Thoracic aorta (tissue), 2 donors: ENCODE measurements at regions not wholly inside any gene's neighbourhood (a gene's known extent, or its start where the extent isn't known, plus 50 kb on each side); places are given as distances from the start of the nearest gene placed in this dataset.

Experiments used
- ATAC-seq: fragments of 150-250 bp; one replicate; pipeline ENCODE4 v1.8.0; 2017; ENCODE audit warnings: low read depth; ENCODE audit not compliant: insufficient number of reproducible peaks, low FRiP score
- DNase-seq: peaks from one replicate; pipeline ENCODE4 v3.0.0-alpha.2; 2020; ENCODE audit warnings: low spot score
- H3K27ac ChIP-seq, 2 donors: fragments of 200-600 bp; sonication (generic); 1 replicate in 1 of 2; 2 replicates in 1 of 2; pipeline ENCODE4 v1.5.1; 2016; ENCODE audit warnings: mild to moderate bottlenecking in 2 of 2, moderate library complexity in 2 of 2
- H3K27me3 ChIP-seq: fragments of 200-600 bp; sonication (generic); replicated peaks from 2 replicates; pipeline ENCODE4 v1.6.0; 2016; ENCODE audit warnings: mild to moderate bottlenecking; ENCODE audit not compliant: insufficient read depth
- H3K36me3 ChIP-seq: fragments of 200-600 bp; sonication (generic); one replicate; pipeline ENCODE4 v1.5.1; 2016
- H3K4me1 ChIP-seq, 2 donors: fragments of 200-600 bp; sonication (generic); 1 replicate in 1 of 2; 2 replicates in 1 of 2; pipeline versions ENCODE4 v1.5.1 to v1.6.0; 2016; ENCODE audit warnings: low read depth in 2 of 2, mild to moderate bottlenecking in 1 of 2; ENCODE audit not compliant: control insufficient read depth in 1 of 2
- H3K4me3 ChIP-seq: fragments of 200-600 bp; sonication (generic); 2 replicates; pipeline ENCODE4 v1.5.1; 2016; ENCODE audit warnings: mild to moderate bottlenecking
- H3K9me3 ChIP-seq: fragments of 200-600 bp; sonication (generic); 2 replicates; pipeline ENCODE4 v1.5.1; 2016
- TF ChIP-seq, protein P1 (sequence below): fragments of 200-600 bp; sonication (generic); IDR thresholded peaks from one replicate; pipeline ENCODE4 v1.5.1; 2019; ENCODE audit warnings: antibody characterized with exemption

GRCh38 chr3:157738441-157738840 is 235.2 kb upstream of the VEPH1 start:
- Histone ChIP-seq H3K27ac (no peak overlapping the region), H3K4me3 (no peak overlapping the region), H3K27me3 (no peaks in the 10 kb centered on the region), H3K9me3 (no peaks in the 10 kb centered on the region), H3K36me3 (no peaks in the 10 kb centered on the region), H3K4me1 (peaks cover 0 to 3% of the 10 kb centered on the region in 2 donors)
- TF ChIP-seq, protein P1, sequence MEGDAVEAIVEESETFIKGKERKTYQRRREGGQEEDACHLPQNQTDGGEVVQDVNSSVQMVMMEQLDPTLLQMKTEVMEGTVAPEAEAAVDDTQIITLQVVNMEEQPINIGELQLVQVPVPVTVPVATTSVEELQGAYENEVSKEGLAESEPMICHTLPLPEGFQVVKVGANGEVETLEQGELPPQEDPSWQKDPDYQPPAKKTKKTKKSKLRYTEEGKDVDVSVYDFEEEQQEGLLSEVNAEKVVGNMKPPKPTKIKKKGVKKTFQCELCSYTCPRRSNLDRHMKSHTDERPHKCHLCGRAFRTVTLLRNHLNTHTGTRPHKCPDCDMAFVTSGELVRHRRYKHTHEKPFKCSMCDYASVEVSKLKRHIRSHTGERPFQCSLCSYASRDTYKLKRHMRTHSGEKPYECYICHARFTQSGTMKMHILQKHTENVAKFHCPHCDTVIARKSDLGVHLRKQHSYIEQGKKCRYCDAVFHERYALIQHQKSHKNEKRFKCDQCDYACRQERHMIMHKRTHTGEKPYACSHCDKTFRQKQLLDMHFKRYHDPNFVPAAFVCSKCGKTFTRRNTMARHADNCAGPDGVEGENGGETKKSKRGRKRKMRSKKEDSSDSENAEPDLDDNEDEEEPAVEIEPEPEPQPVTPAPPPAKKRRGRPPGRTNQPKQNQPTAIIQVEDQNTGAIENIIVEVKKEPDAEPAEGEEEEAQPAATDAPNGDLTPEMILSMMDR = no peak
- DNase-seq = no peak
- no peak for ATAC-seq

DNA sequence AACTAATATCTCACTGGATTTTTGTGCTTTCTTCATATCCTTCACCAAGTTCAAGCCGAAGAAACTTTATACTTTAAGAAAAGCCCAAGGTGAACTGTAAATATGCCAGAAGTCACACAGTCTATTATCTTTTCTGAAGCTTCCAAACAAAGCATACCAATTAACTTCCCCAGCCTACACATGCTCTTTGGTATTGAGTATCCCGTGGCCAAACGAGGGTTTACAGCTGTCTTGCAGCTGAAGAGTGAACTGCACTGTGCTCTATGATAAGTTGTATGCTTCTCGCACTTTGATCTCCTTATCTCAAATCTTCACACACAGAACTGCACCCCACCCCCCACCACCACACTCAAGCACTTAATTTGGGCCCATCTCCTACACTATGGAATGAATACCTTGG is 215.6 kb upstream of the VEPH1 start:
- Histone ChIP-seq H3K9me3 (peaks cover 3% of the 10 kb centered on the region), H3K27me3 (no peaks in the 10 kb centered on the region), H3K4me1 (no peaks in the 10 kb centered on the region), H3K36me3 (no peaks in the 10 kb centered on the region), H3K4me3 (no peak overlapping the region), H3K27ac (no peak overlapping the region)
- TF ChIP-seq, protein P1 = no peak
- ATAC-seq (no peak), DNase-seq (no peak)

DNA sequence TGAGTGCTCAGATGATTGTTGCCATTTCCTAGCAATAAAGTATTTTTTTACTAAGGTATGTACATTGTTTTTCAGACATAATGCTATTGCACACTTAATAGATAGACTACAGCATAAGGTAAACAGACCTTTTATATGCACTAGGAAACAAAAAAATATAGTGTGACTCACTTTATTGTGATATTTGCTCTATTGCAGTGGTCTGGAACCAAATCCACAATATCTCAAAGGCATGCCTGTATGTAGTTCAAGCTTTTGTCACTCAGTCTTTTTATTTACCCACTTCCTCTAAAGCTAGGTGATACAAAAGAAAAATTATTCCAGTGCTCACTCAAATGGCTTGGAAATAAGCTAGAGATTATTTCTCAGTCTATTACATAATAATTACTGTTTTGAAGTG is 209.9 kb upstream of the VEPH1 start:
- ATAC-seq = no peak
- TF ChIP-seq, protein P1 = no peak
- Histone ChIP-seq H3K4me3 (no peak overlapping the region), H3K36me3 (no peaks in the 10 kb centered on the region), H3K27ac (no peak overlapping the region), H3K27me3 (no peaks in the 10 kb centered on the region), H3K9me3 (no peaks in the 10 kb centered on the region), H3K4me1 (no peaks in the 10 kb centered on the region)
- no peak for DNase-seq

- no peak for ATAC-seq
- DNase-seq = no peak
- Histone ChIP-seq H3K4me1 (peaks cover 0 to 6% of the 10 kb centered on the region in 2 donors), H3K27me3 (no peaks in the 10 kb centered on the region), H3K9me3 (no peaks in the 10 kb centered on the region), H3K4me3 (no peak overlapping the region), H3K36me3 (no peaks in the 10 kb centered on the region), H3K27ac (no peak overlapping the region)
- TF ChIP-seq, protein P1 = no peak
Measured at GRCh38 chr3:157705258-157705657, 202.0 kb upstream of the VEPH1 start.

GRCh38 chr3:157700405-157700804 is 197.2 kb upstream of the VEPH1 start:
- DNase-seq (no peak), ATAC-seq (no peak)
- H3K4me1 ChIP-seq = peaks cover 0 to 6% of the 10 kb centered on the region in 2 donors
- no peaks in the 10 kb centered on the region for H3K36me3 ChIP-seq
- no peak overlapping the region for H3K4me3 ChIP-seq
- no peaks in the 10 kb centered on the region for H3K27me3 ChIP-seq
- no peaks in the 10 kb centered on the region for H3K9me3 ChIP-seq
- TF ChIP-seq, protein P1 = no peak
- H3K27ac ChIP-seq = no peak overlapping the region
